MM.1S (cell line): ENCODE measurements at regions not wholly inside any gene's neighbourhood (a gene's known extent, or its start where the extent isn't known, plus 50 kb on each side); places are given as distances from the start of the nearest gene placed in this dataset.

Experiments used
- DNase-seq: peaks from one replicate; pipeline ENCODE4 v3.0.0-alpha.2; 2015
- H2AFZ ChIP-seq: fragments of 300-600 bp; sonication (generic); 2 replicates; pipeline ENCODE4 v1.6.0; 2016; ENCODE audit warnings: antibody characterized with exemption, low read length
- H3F3A ChIP-seq: fragments of 300-600 bp; sonication (generic); 2 replicates; pipeline ENCODE4 v1.6.1; 2016; ENCODE audit warnings: mild to moderate bottlenecking, antibody characterized with exemption, low read length, moderate library complexity, mixed read lengths; ENCODE audit not compliant: insufficient read depth
- H3K27ac ChIP-seq: fragments of 300-600 bp; sonication (generic); 2 replicates; pipeline ENCODE4 v1.5.1; 2016; ENCODE audit warnings: mild to moderate bottlenecking, low read length
- H3K27me3 ChIP-seq: fragments of 300-600 bp; sonication (generic); replicated peaks from 2 replicates; pipeline ENCODE4 v1.6.0; 2016; ENCODE audit warnings: low read length; ENCODE audit not compliant: insufficient read depth
- H3K36me3 ChIP-seq: fragments of 300-600 bp; sonication (generic); replicated peaks from 2 replicates; pipeline ENCODE4 v1.6.1; 2016; ENCODE audit warnings: mild to moderate bottlenecking, low read length, mixed read lengths; ENCODE audit not compliant: insufficient read depth
- H3K4me1 ChIP-seq: fragments of 300-600 bp; sonication (generic); 2 replicates; pipeline ENCODE4 v1.6.1; 2016; ENCODE audit warnings: low read length, mixed read lengths
- H3K4me2 ChIP-seq: fragments of 300-600 bp; sonication (generic); 2 replicates; pipeline ENCODE4 v1.6.0; 2016; ENCODE audit warnings: low read depth, low read length
- H3K4me3 ChIP-seq: fragments of 300-600 bp; sonication (generic); 2 replicates; pipeline ENCODE4 v1.5.1; 2016; ENCODE audit warnings: low read length, mixed read lengths
- H3K79me2 ChIP-seq: fragments of 300-600 bp; sonication (generic); 2 replicates; pipeline ENCODE4 v1.6.1; 2016; ENCODE audit warnings: mixed run types, low read length, mixed read lengths
- H3K9ac ChIP-seq: fragments of 300-600 bp; sonication (generic); 2 replicates; pipeline ENCODE4 v1.6.1; 2016; ENCODE audit warnings: low read length, mixed read lengths
- H3K9me2 ChIP-seq: fragments of 300-600 bp; sonication (generic); replicated peaks from 2 replicates; pipeline ENCODE4 v1.6.1; 2016; ENCODE audit warnings: mild to moderate bottlenecking, low read length, mixed read lengths; ENCODE audit not compliant: insufficient read depth
- H3K9me3 ChIP-seq: fragments of 300-600 bp; sonication (generic); replicated peaks from 2 replicates; pipeline ENCODE4 v1.6.1; 2016; ENCODE audit warnings: mild to moderate bottlenecking, low read length, mixed read lengths; ENCODE audit not compliant: insufficient read depth
- H4K20me1 ChIP-seq: fragments of 300-600 bp; sonication (generic); 2 replicates; pipeline ENCODE4 v1.6.1; 2016; ENCODE audit warnings: mild to moderate bottlenecking, low read length, moderate library complexity, mixed read lengths; ENCODE audit not compliant: insufficient read depth
- CTCF ChIP-seq: fragments of 300-600 bp; sonication (generic); IDR thresholded peaks from 2 replicates; pipeline ENCODE4 v1.5.1; 2016; ENCODE audit warnings: antibody characterized with exemption, low read length, mixed read lengths
- EZH2 ChIP-seq: fragments of 300-600 bp; sonication (generic); optimal IDR thresholded peaks from 2 replicates; pipeline ENCODE3; 2017; ENCODE audit warnings: low read depth, mild to moderate bottlenecking, antibody characterized with exemption, low read length, mixed read lengths
- EZH2phosphoT487 ChIP-seq: fragments of 300-600 bp; sonication (generic); IDR thresholded peaks from 2 replicates; pipeline ENCODE4 v1.6.1; 2018; ENCODE audit warnings: antibody characterized with exemption, low read length

DNA sequence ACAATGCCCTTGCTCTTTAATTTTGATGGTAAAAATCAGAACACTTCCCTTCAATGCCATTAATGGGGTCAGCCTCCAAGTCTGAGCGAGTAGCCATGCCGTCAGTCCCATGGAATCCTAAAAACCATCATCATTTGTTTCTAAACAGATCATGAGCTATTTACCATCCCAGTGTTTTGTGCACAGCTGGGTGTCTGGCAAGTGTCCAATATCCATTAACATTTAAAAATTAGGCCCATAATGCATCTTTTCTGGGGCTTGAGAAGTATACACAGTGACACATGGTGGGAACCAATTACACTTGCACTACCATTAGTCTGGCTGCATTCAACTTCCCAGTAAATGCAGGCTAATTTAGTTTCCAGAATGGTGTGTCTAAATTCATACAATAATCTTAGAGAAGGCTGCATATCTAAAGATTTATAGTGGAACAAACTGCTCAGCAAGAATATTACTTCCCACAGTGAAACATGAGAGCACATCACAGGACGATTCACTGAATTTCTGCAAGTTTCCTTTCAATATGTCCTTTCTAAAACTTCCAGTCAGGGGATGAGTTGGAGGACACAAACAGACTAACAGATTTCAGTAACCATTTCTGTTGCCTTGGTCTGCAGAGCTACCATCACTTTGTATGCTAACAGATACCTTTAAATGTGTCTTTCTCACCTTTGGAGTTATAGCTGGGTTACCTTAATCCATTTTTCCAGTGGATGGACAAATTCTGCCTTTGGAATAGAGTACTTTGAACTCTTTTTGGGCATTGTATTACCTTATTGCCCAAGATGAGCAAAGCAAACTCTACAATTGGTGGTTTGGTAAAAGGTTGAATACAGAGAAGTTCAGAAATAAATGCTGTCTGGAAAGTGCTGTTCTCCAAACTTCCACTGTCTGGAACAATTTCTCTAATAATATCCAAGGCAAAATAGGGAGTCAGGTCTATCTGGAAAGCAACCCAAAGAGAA lies 258.0 kb downstream of the PTBP2 start:
- TF ChIP-seq EZH2 (no peak), EZH2phosphoT487 (no peak), CTCF (no peak)
- DNase-seq, result no peak
- no peak overlapping the region for H3K4me2 ChIP-seq
- no peaks in the 10 kb centered on the region for H3K27me3 ChIP-seq
- no peak overlapping the region for H3K9ac ChIP-seq
- H4K20me1 ChIP-seq, result no peaks in the 10 kb centered on the region
- H3K36me3 ChIP-seq, result no peaks in the 10 kb centered on the region
- H3K4me3 ChIP-seq, result no peak overlapping the region
- no peaks in the 10 kb centered on the region for H3K9me2 ChIP-seq
- H2AFZ ChIP-seq, result no peak overlapping the region
- H3K79me2 ChIP-seq, result no peaks in the 10 kb centered on the region
- H3K9me3 ChIP-seq, result no peaks in the 10 kb centered on the region
- no peak overlapping the region for H3K27ac ChIP-seq
- no peaks in the 10 kb centered on the region for H3K4me1 ChIP-seq
- H3F3A ChIP-seq, result no peaks in the 10 kb centered on the region

DNA sequence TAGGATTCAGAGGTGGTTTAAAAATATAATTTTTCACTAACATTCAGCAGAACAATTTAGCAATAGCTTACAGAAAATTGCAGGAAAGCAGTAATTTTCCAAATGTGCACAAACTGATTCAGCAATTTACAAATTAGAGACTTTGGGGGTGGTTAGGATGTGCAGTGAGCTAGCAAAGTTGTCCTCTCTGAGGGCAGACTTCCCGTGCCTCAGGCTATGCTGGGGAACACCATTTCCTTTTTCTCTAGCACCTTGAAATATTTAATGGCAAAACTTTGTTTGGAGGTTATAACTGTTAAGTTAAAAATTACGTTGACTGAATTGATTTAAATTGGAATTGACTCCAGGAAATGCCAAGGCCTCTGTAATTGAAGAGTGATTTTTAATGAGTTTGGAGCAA lies 258.9 kb downstream of the PTBP2 start:
- DNase-seq, result no peak
- Histone ChIP-seq H3K4me1 (no peaks in the 10 kb centered on the region), H3K36me3 (no peaks in the 10 kb centered on the region), H3K27me3 (no peaks in the 10 kb centered on the region), H3K27ac (no peak overlapping the region), H3K4me2 (no peak overlapping the region), H3K9me2 (no peaks in the 10 kb centered on the region), H3K79me2 (no peaks in the 10 kb centered on the region), H3K9me3 (no peaks in the 10 kb centered on the region), H3K4me3 (no peak overlapping the region), H3F3A (no peaks in the 10 kb centered on the region), H3K9ac (no peak overlapping the region), H2AFZ (no peak overlapping the region), H4K20me1 (no peaks in the 10 kb centered on the region)
- TF ChIP-seq EZH2phosphoT487 (no peak), CTCF (no peak), EZH2 (no peak)

GRCh38 chr1:96981181-96981580 lies 259.6 kb downstream of the PTBP2 start:
- no peak for TF ChIP-seq CTCF
- no peak for TF ChIP-seq EZH2phosphoT487
- TF ChIP-seq EZH2, result no peak
- H3K79me2 ChIP-seq, result no peaks in the 10 kb centered on the region
- H3K27me3 ChIP-seq, result no peaks in the 10 kb centered on the region
- no peaks in the 10 kb centered on the region for H3K36me3 ChIP-seq
- DNase-seq, result no peak
- H3K4me1 ChIP-seq, result no peaks in the 10 kb centered on the region
- no peak overlapping the region for H3K4me2 ChIP-seq
- no peak overlapping the region for H2AFZ ChIP-seq
- H3F3A ChIP-seq, result no peaks in the 10 kb centered on the region
- no peak overlapping the region for H3K4me3 ChIP-seq
- H3K9ac ChIP-seq, result no peak overlapping the region
- no peaks in the 10 kb centered on the region for H4K20me1 ChIP-seq
- no peak overlapping the region for H3K27ac ChIP-seq
- no peaks in the 10 kb centered on the region for H3K9me2 ChIP-seq
- H3K9me3 ChIP-seq, result no peaks in the 10 kb centered on the region
